Right lobe of liver (tissue), 6 donors: ENCODE measurements at regions not wholly inside any gene's neighbourhood (a gene's known extent, or its start where the extent isn't known, plus 50 kb on each side); places are given as distances from the start of the nearest gene placed in this dataset.

Experiments used
- ATAC-seq, 4 donors: fragments of 200-7000 bp; cut with Tn5 transposase; one replicate each; pipeline ENCODE4 v1.9.1; 2020; ENCODE audit warnings: mild to moderate bottlenecking in 4 of 4, moderate library complexity in 4 of 4
- DNase-seq, 3 donors: peaks; one replicate each; pipeline ENCODE4 v3.0.0-alpha.2; 2020
- H3K27ac ChIP-seq, 3 donors: fragments of 200-600 bp; one replicate each; pipeline ENCODE4 v1.8.0; 2022
- H3K27me3 ChIP-seq, 2 donors: fragments of 200-600 bp; one replicate each; pipeline ENCODE4 v1.8.0; 2022
- H3K36me3 ChIP-seq, 4 donors: fragments of 200-600 bp; sonication (generic) in 1 of 4; one replicate each; pipeline versions ENCODE4 v1.5.1 to v1.8.0; 2017 to 2022; ENCODE audit warnings: control low read depth in 1 of 4
- H3K4me1 ChIP-seq, 4 donors: fragments of 200-600 bp; sonication (generic) in 1 of 4; one replicate each; pipeline versions ENCODE4 v1.5.1 to v1.8.0; 2017 to 2022; ENCODE audit warnings: control low read depth in 1 of 4
- H3K4me3 ChIP-seq, 3 donors: fragments of 200-600 bp; one replicate each; pipeline ENCODE4 v1.8.0; 2022
- H3K9me3 ChIP-seq, 4 donors: fragments of 200-600 bp; sonication (generic) in 1 of 4; one replicate each; pipeline versions ENCODE4 v1.5.1 to v1.8.0; 2017 to 2022; ENCODE audit warnings: control low read depth in 1 of 4
- POLR2A ChIP-seq: fragments of 450-650 bp; IDR thresholded peaks from one replicate; pipeline ENCODE4 v1.6.1; 2017; ENCODE audit warnings: antibody characterized with exemption, mild to moderate bottlenecking
- WGBS: methylation state at CpG from one replicate; pipeline ENCODE4 v1.1.6; 2018; ENCODE audit warnings: low coverage, low lambda C conversion rate; ENCODE audit not compliant: insufficient coverage; ENCODE audit errors: missing lambda C conversion rate; 5-methylcytosine and 5-hydroxymethylcytosine counted together
- intact Hi-C, 2 donors: fragments of 100-400 bp; cut with DNase I; formaldehyde crosslinking; loops; one replicate each; pipeline versions ENCODE4 v1.11.2 to v1.14.1; 2022
- TF ChIP-seq, protein P1 (sequence below), 4 donors: fragments of 200-600 bp in 3 of 4; fragments of 450-650 bp in 1 of 4; IDR thresholded peaks; one replicate each; pipeline versions ENCODE4 v1.5.1 to v1.8.0; 2016 to 2022; ENCODE audit warnings: antibody characterized with exemption in 4 of 4, mild to moderate bottlenecking in 2 of 4
- donor health status: DM: no; HTN: yes; CAD: no.
- donor health status: DM: no; HTN: no; CAD: no.
- donor health status: DM: no; HTN: no; CAD: no.
- donor health status: DM: no; HTN: yes; CAD: no.
- donor health status: DM: no; HTN: yes; CAD: no.

DNA sequence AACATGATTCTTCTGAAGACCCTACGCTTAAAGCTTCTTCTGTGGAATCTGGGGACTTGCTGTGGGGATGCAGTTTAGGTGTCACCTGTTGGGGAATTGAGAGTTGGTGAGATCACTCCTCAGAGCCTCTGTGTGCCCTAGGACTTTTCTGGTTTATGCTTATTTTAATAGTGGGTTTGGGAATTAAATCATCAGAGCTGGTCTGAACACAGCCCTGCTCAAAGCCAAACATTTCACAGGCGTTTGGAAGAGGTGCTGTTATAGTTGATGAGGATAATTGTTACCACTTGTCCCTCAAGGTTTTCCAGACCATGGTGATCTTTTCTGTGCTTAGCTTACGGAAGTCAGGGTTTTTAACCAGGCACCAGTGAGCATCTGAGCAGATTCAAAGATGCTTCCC, 106.1 kb downstream of the EBLN1 start:
- DNase-seq, result no peak
- Histone ChIP-seq H3K4me1 (no peaks in the 10 kb centered on the region), H3K4me3 (no peak overlapping the region), H3K36me3 (no peaks in the 10 kb centered on the region), H3K9me3 (no peaks in the 10 kb centered on the region), H3K27me3 (no peaks in the 10 kb centered on the region), H3K27ac (no peak overlapping the region)
- WGBS, result 36% methylated on average over 2 of the region's 3 CpGs
- intact Hi-C loops, result no loop called here
- no peak for ATAC-seq
- TF ChIP-seq POLR2A, result no peak
- TF ChIP-seq, protein P1, sequence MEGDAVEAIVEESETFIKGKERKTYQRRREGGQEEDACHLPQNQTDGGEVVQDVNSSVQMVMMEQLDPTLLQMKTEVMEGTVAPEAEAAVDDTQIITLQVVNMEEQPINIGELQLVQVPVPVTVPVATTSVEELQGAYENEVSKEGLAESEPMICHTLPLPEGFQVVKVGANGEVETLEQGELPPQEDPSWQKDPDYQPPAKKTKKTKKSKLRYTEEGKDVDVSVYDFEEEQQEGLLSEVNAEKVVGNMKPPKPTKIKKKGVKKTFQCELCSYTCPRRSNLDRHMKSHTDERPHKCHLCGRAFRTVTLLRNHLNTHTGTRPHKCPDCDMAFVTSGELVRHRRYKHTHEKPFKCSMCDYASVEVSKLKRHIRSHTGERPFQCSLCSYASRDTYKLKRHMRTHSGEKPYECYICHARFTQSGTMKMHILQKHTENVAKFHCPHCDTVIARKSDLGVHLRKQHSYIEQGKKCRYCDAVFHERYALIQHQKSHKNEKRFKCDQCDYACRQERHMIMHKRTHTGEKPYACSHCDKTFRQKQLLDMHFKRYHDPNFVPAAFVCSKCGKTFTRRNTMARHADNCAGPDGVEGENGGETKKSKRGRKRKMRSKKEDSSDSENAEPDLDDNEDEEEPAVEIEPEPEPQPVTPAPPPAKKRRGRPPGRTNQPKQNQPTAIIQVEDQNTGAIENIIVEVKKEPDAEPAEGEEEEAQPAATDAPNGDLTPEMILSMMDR (IDR thresholded peaks at IDR 0.05), result no peak

DNA sequence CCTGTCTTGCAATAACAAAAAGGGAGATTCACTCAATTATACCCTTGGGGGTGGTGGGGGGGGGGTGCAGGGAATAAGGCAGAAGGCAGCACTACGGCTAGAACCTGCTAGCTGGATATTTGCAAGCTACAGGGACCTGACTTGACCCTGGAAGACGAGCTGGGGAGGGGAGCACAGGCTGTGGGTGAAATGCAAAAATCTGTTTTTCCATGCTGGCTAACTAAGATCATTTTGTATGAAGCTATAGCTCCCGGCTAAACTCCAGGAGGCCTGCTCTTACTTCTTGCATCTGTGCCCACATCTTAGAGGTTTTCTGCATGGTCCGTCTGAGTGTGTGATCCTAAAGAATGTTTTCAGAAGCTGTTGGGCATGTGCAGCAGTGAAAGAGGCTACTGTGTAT, 106.6 kb downstream of the EBLN1 start:
- 27% methylated on average over 2 of the region's 4 CpGs for WGBS
- no peaks in the 10 kb centered on the region for H3K9me3 ChIP-seq
- no peaks in the 10 kb centered on the region for H3K27me3 ChIP-seq
- intact Hi-C loops, result no loop called here
- ATAC-seq (no peak), DNase-seq (no peak)
- H3K27ac ChIP-seq, result no peak overlapping the region
- no peak overlapping the region for H3K4me3 ChIP-seq
- TF ChIP-seq POLR2A, result no peak
- TF ChIP-seq, protein P1 (IDR thresholded peaks at IDR 0.05), result no peak
- H3K36me3 ChIP-seq, result no peaks in the 10 kb centered on the region
- no peaks in the 10 kb centered on the region for H3K4me1 ChIP-seq

DNA sequence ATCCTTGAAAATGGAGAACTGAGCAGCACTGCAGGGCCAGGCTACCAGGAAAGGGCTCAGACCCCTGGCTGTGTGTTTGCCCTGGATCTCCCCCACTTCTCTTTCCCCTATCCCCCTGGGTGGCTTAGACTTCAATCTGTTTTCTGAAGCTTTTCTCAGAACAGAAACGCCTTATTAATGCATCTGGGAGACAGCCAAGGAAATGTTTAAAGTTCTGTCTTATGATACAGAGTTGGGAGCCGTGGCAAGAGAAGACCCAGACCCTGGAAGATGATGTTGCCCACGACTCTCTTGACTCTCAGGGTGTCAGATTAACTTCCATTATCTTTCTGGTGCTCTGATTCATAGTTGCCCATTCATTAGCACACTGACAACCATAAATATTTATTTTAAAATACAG, 107.1 kb downstream of the EBLN1 start:
- no peak overlapping the region for H3K4me3 ChIP-seq
- H3K27ac ChIP-seq, result no peak overlapping the region
- H3K27me3 ChIP-seq, result no peaks in the 10 kb centered on the region
- WGBS, result 28% methylated on average over 3 of the region's 3 CpGs
- H3K36me3 ChIP-seq, result no peaks in the 10 kb centered on the region
- DNase-seq, result no peak
- TF ChIP-seq, protein P1 (IDR thresholded peaks at IDR 0.05), result no peak
- TF ChIP-seq POLR2A, result no peak
- no peak for ATAC-seq
- no peaks in the 10 kb centered on the region for H3K9me3 ChIP-seq
- H3K4me1 ChIP-seq, result no peaks in the 10 kb centered on the region
- intact Hi-C loops, result no loop called here

DNA sequence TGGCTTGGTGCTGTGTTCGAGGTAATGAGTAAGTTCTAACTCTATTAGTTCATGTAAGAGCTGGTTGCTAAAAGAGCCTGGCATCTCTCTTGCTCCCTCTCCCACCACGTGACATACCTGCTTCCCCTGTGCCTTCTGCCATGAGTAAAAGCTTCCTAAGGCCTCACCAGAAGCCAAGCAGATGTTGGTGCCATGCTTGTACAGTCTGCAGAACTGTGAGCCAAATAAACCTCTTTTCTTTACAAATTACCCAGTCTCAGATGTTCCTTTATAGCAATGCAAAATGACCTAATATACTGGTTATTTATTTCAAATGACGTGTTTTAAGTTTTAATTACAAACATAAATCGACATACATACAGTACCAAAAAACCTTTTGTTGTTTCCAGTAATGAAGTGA, 101.7 kb upstream of the DNAJC1 start:
- WGBS, result 50% methylated on average over 4 of the region's 4 CpGs
- no peaks in the 10 kb centered on the region for H3K4me1 ChIP-seq
- no peaks in the 10 kb centered on the region for H3K36me3 ChIP-seq
- H3K27me3 ChIP-seq, result no peaks in the 10 kb centered on the region
- H3K27ac ChIP-seq, result no peak overlapping the region
- TF ChIP-seq POLR2A, result no peak
- TF ChIP-seq, protein P1 (IDR thresholded peaks at IDR 0.05), result no peak
- no peak for DNase-seq
- H3K9me3 ChIP-seq, result no peaks in the 10 kb centered on the region
- intact Hi-C loops, result no loop called here
- no peak for ATAC-seq
- H3K4me3 ChIP-seq, result no peak overlapping the region
